NB4 (cell line): ENCODE measurements at regions not wholly inside any gene's neighbourhood (a gene's known extent, or its start where the extent isn't known, plus 50 kb on each side); places are given as distances from the start of the nearest gene placed in this dataset.
"Not testable (repeated sequence)": the region's sequence is repeated elsewhere in the genome, so short reads cannot be mapped to it uniquely, and the experiment has no call there.

Experiments
- CTCF ChIP-seq: IDR thresholded peaks from one replicate; pipeline ENCODE4 v1.5.1; 2012; ENCODE audit warnings: low read depth, low read length
- POLR2A ChIP-seq: IDR thresholded peaks from 2 replicates; pipeline ENCODE4 v1.6.1; 2011; ENCODE audit warnings: mild to moderate bottlenecking; ENCODE audit not compliant: insufficient read length; ENCODE audit errors: extremely low read depth

- TF ChIP-seq CTCF, POLR2A: not testable (repeated sequence)
These were observed 61.8 kb upstream of the PTPDC1 start for GRCh38 chr9:94022476-94022875.
